ENCODE measurements at regions not wholly inside any gene's neighbourhood (a gene's known extent, or its start where the extent isn't known, plus 50 kb on each side); places are given as distances from the start of the nearest gene placed in this dataset.

DNA sequence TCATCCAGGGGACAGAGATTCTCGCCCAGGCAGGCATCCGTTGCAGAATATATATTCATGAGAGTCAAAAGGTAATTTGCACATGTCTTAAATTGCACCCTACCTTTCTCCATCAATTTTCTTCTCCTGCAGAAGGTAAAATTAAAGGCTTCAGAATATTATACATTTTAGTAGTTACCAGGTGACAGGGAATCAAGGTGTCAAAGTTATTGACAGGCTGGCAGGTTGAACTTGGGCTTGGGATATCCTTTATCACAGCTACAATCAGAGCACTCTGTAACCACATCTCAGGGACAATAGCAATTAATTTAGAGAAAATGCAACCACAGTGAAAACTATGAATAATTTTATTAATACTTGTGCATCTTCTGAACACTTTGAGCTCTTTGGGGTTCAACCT is 66.9 kb upstream of the GSC start:
- DNase-seq (no peak), ATAC-seq (no peak)
- Histone ChIP-seq H3K4me3 (no peak overlapping the region), H3K27ac (no peak overlapping the region), H3K36me3 (no peaks in the 10 kb centered on the region), H3K9me3 (no peaks in the 10 kb centered on the region), H3K27me3 (no peaks in the 10 kb centered on the region), H3K4me1 (no peaks in the 10 kb centered on the region)
- intact Hi-C loops (cut with DNase I), result no loop called here
- TF ChIP-seq, protein P1, sequence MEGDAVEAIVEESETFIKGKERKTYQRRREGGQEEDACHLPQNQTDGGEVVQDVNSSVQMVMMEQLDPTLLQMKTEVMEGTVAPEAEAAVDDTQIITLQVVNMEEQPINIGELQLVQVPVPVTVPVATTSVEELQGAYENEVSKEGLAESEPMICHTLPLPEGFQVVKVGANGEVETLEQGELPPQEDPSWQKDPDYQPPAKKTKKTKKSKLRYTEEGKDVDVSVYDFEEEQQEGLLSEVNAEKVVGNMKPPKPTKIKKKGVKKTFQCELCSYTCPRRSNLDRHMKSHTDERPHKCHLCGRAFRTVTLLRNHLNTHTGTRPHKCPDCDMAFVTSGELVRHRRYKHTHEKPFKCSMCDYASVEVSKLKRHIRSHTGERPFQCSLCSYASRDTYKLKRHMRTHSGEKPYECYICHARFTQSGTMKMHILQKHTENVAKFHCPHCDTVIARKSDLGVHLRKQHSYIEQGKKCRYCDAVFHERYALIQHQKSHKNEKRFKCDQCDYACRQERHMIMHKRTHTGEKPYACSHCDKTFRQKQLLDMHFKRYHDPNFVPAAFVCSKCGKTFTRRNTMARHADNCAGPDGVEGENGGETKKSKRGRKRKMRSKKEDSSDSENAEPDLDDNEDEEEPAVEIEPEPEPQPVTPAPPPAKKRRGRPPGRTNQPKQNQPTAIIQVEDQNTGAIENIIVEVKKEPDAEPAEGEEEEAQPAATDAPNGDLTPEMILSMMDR (IDR thresholded peaks at IDR 0.05), result no peak

DNA sequence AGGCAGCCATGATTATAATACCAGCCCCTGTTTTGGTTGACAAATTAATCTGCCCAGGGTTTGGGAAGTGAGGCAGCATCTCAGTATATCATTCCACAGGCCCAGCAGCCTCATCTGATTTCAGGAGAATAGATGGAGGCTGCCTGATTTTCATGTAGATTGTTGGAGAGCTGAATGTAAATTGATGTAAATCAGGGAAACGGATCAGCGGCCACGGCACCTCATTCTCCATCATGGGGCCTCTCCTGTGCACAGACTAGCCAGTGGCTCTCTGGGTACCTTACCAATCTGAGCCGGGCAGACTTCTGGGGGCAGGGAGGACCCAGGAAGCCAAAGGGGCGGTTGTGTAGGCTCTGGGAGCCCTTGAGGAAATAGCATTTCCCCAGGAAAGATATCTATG is 63.7 kb upstream of the GSC start:
- TF ChIP-seq, protein P1 (IDR thresholded peaks at IDR 0.05), result no peak
- no peak overlapping the region for H3K4me3 ChIP-seq
- H3K36me3 ChIP-seq, result no peaks in the 10 kb centered on the region
- H3K4me1 ChIP-seq, result no peaks in the 10 kb centered on the region
- ATAC-seq (no peak), DNase-seq (no peak)
- intact Hi-C loops (cut with DNase I), result no loop called here
- no peaks in the 10 kb centered on the region for H3K27me3 ChIP-seq
- no peak overlapping the region for H3K27ac ChIP-seq
- H3K9me3 ChIP-seq, result no peaks in the 10 kb centered on the region

DNA sequence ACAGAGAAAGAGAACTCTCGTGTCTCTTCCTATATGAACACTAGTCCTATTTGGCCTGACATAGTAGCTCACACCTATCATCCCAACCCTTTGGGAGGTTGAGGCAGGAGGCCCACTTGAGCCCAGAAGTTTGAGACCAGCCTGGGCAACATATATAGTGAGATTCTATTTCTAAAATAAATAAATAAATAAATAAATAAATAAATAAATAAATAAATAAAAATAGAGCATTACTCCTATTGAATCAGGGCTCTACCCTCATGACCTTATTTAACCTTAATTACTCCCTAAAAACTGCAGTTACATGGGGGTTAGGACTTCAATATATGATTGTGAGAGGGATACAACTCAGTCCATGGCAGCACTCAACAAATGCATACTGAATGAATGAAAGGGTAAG is 61.2 kb upstream of the GSC start:
- intact Hi-C loops (cut with DNase I), result no loop called here

DNA sequence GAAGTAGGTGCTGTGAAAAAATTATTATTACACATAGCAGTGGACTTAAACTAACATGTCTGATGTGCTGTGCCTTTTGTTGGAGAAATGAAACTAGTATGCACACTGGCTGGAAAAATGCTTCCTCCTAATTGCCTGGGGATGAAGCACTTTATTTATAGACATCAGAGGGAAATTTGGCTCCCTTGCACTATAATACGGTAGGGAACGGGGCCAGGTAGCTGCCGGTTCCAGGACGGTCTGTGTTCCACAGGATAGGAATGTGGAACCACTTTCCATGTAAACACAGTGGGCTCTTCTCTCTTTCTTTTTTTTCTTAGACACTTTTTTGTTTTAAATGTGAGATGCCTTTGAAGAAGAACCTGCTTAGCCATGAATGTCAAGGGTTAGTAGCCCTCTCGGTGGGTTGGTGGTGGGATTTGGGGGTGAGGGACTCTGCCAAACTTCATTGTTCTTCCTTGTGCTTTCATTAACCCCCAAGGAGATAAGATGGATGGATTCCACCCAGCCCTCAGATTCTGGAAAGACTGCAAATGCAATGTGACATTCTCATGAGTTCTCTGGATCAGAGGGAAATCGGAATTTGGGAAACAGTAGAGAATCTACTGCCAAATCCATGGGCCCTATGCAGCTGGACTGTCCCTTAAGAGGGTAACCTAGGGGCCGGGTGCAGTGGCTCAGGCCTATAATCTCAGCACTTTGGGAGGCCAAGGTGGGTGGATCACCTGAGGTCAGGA is 58.0 kb upstream of the GSC start:
- no peaks in the 10 kb centered on the region for H3K4me1 ChIP-seq
- no peak overlapping the region for H3K27ac ChIP-seq
- peaks cover 0 to 7% of the 10 kb centered on the region in 2 donors for H3K9me3 ChIP-seq
- H3K4me3 ChIP-seq, result no peak overlapping the region
- no peaks in the 10 kb centered on the region for H3K36me3 ChIP-seq
- intact Hi-C loops (cut with DNase I), result no loop called here
- peaks cover 0 to 12% of the 10 kb centered on the region in 2 donors for H3K27me3 ChIP-seq
- ATAC-seq, result no peak
- TF ChIP-seq, protein P1 (IDR thresholded peaks at IDR 0.05), result no peak
- no peak for DNase-seq

More for the DNA sequence above, 61.2 kb upstream of the GSC start:
- Histone ChIP-seq H3K27ac (no peak overlapping the region), H3K27me3 (no peaks in the 10 kb centered on the region), H3K36me3 (no peaks in the 10 kb centered on the region), H3K4me3 (no peak overlapping the region), H3K9me3 (no peaks in the 10 kb centered on the region), H3K4me1 (no peaks in the 10 kb centered on the region)
- no peak for DNase-seq
- no peak for ATAC-seq
- TF ChIP-seq, protein P1 (IDR thresholded peaks at IDR 0.05), result no peak

DNA sequence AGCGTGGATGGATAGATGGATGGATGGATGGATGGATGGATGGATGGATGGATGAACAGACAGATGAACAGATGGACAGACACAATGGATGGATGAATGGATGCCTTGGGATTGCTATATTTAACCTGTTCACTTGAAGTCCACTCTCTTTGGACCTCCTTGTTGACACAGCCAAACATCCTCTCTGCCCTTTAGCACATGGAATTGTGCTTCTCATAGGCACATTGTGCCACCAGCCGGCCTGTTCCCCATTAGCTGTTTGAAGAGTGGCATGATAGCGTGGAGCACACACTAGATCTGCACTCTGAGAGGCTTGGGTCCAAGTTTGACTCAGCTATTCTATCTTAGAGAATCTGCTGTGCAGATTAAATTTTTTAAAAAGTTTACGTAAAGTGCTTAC is 56.9 kb upstream of the GSC start:
- intact Hi-C loops (cut with DNase I), result no loop called here
- Histone ChIP-seq H3K4me1 (no peaks in the 10 kb centered on the region), H3K27me3 (peaks cover 0 to 23% of the 10 kb centered on the region in 2 donors), H3K36me3 (no peaks in the 10 kb centered on the region), H3K4me3 (no peak overlapping the region), H3K9me3 (peaks cover 0 to 7% of the 10 kb centered on the region in 2 donors), H3K27ac (no peak overlapping the region)
- TF ChIP-seq, protein P1 (IDR thresholded peaks at IDR 0.05), result no peak
- no peak for DNase-seq
- ATAC-seq, result no peak

Data from left lung (tissue), 4 donors.